ENCODE measurements at regions not wholly inside any gene's neighbourhood (a gene's known extent, or its start where the extent isn't known, plus 50 kb on each side); places are given as distances from the start of the nearest gene placed in this dataset.

- CTCF ChIA-PET = no interaction called here
- no peak for DNase-seq
- Mint-ChIP-seq H3K4me1 (no peaks in the 10 kb centered on the region), H3K27me3 (peaks cover 4% of the 10 kb centered on the region in 2 donors), H3K9me3 (peaks cover 3 to 13% (median 4%) of the 10 kb centered on the region in 5 donors), H3K4me3 (no peak overlapping the region), H3K36me3 (peaks cover 4 to 17% (median 5%) of the 10 kb centered on the region in 3 donors), H3K27ac (no peak overlapping the region)
- no peaks in the 10 kb centered on the region for H3K27me3 ChIP-seq (ENCODE audit: insufficient read depth, low read length, poor library complexity, severe bottlenecking)
- H3K4me1 ChIP-seq (ENCODE audit: insufficient read depth, low read length) = no peaks in the 10 kb centered on the region
- H3K36me3 ChIP-seq (ENCODE audit: insufficient read depth, low read length) = no peaks in the 10 kb centered on the region
- H3K9me3 ChIP-seq (ENCODE audit: low read length) = no peaks in the 10 kb centered on the region
- POLR2A ChIA-PET = no interaction called here
- no peak overlapping the region for H3K27ac ChIP-seq (ENCODE audit: low read depth, low read length)
- no peak overlapping the region for H3K4me3 ChIP-seq (ENCODE audit: low read length)
Measured at GRCh38 chr17:63258785-63259184, 187.3 kb downstream of the CYB561 start.

- Mint-ChIP-seq H3K9me3 (no peaks in the 10 kb centered on the region), H3K4me3 (no peak overlapping the region), H3K4me1 (no peaks in the 10 kb centered on the region), H3K36me3 (peaks cover 0 to 4% (median 2%) of the 10 kb centered on the region in 3 donors), H3K27ac (no peak overlapping the region), H3K27me3 (peaks cover 0 to 3% of the 10 kb centered on the region in 2 donors)
- Histone ChIP-seq H3K4me1 (ENCODE audit: insufficient read depth, low read length) (no peaks in the 10 kb centered on the region), H3K4me3 (ENCODE audit: low read length) (no peak overlapping the region), H3K27ac (ENCODE audit: low read depth, low read length) (no peak overlapping the region), H3K27me3 (ENCODE audit: insufficient read depth, low read length, poor library complexity, severe bottlenecking) (no peaks in the 10 kb centered on the region), H3K9me3 (ENCODE audit: low read length) (no peaks in the 10 kb centered on the region), H3K36me3 (ENCODE audit: insufficient read depth, low read length) (no peaks in the 10 kb centered on the region)
- no peak for DNase-seq
- POLR2A ChIA-PET = no interaction called here
- CTCF ChIA-PET = no interaction called here
Measured at GRCh38 chr17:63262751-63263476, 183.2 kb downstream of the CYB561 start.

GRCh38 chr17:63265526-63265925 lies 180.6 kb downstream of the CYB561 start:
- Histone ChIP-seq H3K27ac (ENCODE audit: low read depth, low read length) (no peak overlapping the region), H3K27me3 (ENCODE audit: insufficient read depth, low read length, poor library complexity, severe bottlenecking) (no peaks in the 10 kb centered on the region), H3K36me3 (ENCODE audit: insufficient read depth, low read length) (no peaks in the 10 kb centered on the region), H3K4me3 (ENCODE audit: low read length) (no peak overlapping the region), H3K4me1 (ENCODE audit: insufficient read depth, low read length) (no peaks in the 10 kb centered on the region), H3K9me3 (ENCODE audit: low read length) (no peaks in the 10 kb centered on the region)
- H3K4me1 Mint-ChIP-seq = no peaks in the 10 kb centered on the region
- no peak overlapping the region for H3K27ac Mint-ChIP-seq
- no peak overlapping the region for H3K4me3 Mint-ChIP-seq
- POLR2A ChIA-PET = no interaction called here
- DNase-seq = no peak
- peaks cover 2 to 16% (median 7%) of the 10 kb centered on the region in 3 donors for H3K36me3 Mint-ChIP-seq
- CTCF ChIA-PET = no interaction called here
- H3K9me3 Mint-ChIP-seq = no peaks in the 10 kb centered on the region
- H3K27me3 Mint-ChIP-seq = peaks cover 0 to 3% of the 10 kb centered on the region in 2 donors

- H3K4me3 Mint-ChIP-seq = no peak overlapping the region
- H3K36me3 Mint-ChIP-seq = peaks cover 10 to 21% (median 12%) of the 10 kb centered on the region in 3 donors
- ChIA-PET CTCF (no interaction called here), POLR2A (no interaction called here)
- H3K9me3 Mint-ChIP-seq = no peaks in the 10 kb centered on the region
- H3K4me1 ChIP-seq (ENCODE audit: insufficient read depth, low read length) = no peaks in the 10 kb centered on the region
- no peak for DNase-seq
- H3K4me3 ChIP-seq (ENCODE audit: low read length) = no peak overlapping the region
- H3K4me1 Mint-ChIP-seq = no peaks in the 10 kb centered on the region
- no peaks in the 10 kb centered on the region for H3K27me3 ChIP-seq (ENCODE audit: insufficient read depth, low read length, poor library complexity, severe bottlenecking)
- no peaks in the 10 kb centered on the region for H3K36me3 ChIP-seq (ENCODE audit: insufficient read depth, low read length)
- no peak overlapping the region for H3K27ac ChIP-seq (ENCODE audit: low read depth, low read length)
- H3K27ac Mint-ChIP-seq = no peak overlapping the region
- peaks cover 0 to 3% of the 10 kb centered on the region in 2 donors for H3K27me3 Mint-ChIP-seq
- no peaks in the 10 kb centered on the region for H3K9me3 ChIP-seq (ENCODE audit: low read length)
Measured at GRCh38 chr17:63267846-63268245, 178.3 kb downstream of the CYB561 start.

- CTCF ChIA-PET = no interaction called here
- H3K4me1 ChIP-seq (ENCODE audit: insufficient read depth, low read length) = no peaks in the 10 kb centered on the region
Measured at GRCh38 chr17:63268827-63269226, 177.3 kb downstream of the CYB561 start.

GRCh38 chr17:63270610-63271009 lies 175.5 kb downstream of the CYB561 start:
- DNase-seq = no peak
- no peaks in the 10 kb centered on the region for H3K9me3 ChIP-seq (ENCODE audit: low read length)

More at GRCh38 chr17:63268827-63269226, 177.3 kb downstream of the CYB561 start:
- Mint-ChIP-seq H3K4me1 (no peaks in the 10 kb centered on the region), H3K27me3 (peaks cover 0 to 3% of the 10 kb centered on the region in 2 donors), H3K4me3 (no peak overlapping the region), H3K27ac (no peak overlapping the region), H3K36me3 (peaks cover 10 to 21% (median 12%) of the 10 kb centered on the region in 3 donors), H3K9me3 (no peaks in the 10 kb centered on the region)
- Histone ChIP-seq H3K27me3 (ENCODE audit: insufficient read depth, low read length, poor library complexity, severe bottlenecking) (no peaks in the 10 kb centered on the region), H3K4me3 (ENCODE audit: low read length) (no peak overlapping the region), H3K9me3 (ENCODE audit: low read length) (no peaks in the 10 kb centered on the region), H3K36me3 (ENCODE audit: insufficient read depth, low read length) (no peaks in the 10 kb centered on the region), H3K27ac (ENCODE audit: low read depth, low read length) (no peak overlapping the region)
- no peak for DNase-seq
- POLR2A ChIA-PET = no interaction called here

GRCh38 chr17:63274146-63274545 lies 172.0 kb downstream of the CYB561 start:
- CTCF ChIA-PET = no interaction called here
- Histone ChIP-seq H3K4me1 (ENCODE audit: insufficient read depth, low read length) (no peaks in the 10 kb centered on the region), H3K4me3 (ENCODE audit: low read length) (no peak overlapping the region), H3K36me3 (ENCODE audit: insufficient read depth, low read length) (no peaks in the 10 kb centered on the region), H3K27ac (ENCODE audit: low read depth, low read length) (no peak overlapping the region), H3K27me3 (ENCODE audit: insufficient read depth, low read length, poor library complexity, severe bottlenecking) (no peaks in the 10 kb centered on the region), H3K9me3 (ENCODE audit: low read length) (no peaks in the 10 kb centered on the region)
- H3K27me3 Mint-ChIP-seq = no peaks in the 10 kb centered on the region
- POLR2A ChIA-PET = no interaction called here
- H3K27ac Mint-ChIP-seq = no peak overlapping the region
- no peaks in the 10 kb centered on the region for H3K4me1 Mint-ChIP-seq
- H3K4me3 Mint-ChIP-seq = no peak overlapping the region
- H3K9me3 Mint-ChIP-seq = no peaks in the 10 kb centered on the region
- H3K36me3 Mint-ChIP-seq = peaks cover 8 to 16% (median 9%) of the 10 kb centered on the region in 3 donors
- no peak for DNase-seq

More at GRCh38 chr17:63270610-63271009, 175.5 kb downstream of the CYB561 start:
- Histone ChIP-seq H3K27ac (ENCODE audit: low read depth, low read length) (no peak overlapping the region), H3K4me1 (ENCODE audit: insufficient read depth, low read length) (no peaks in the 10 kb centered on the region), H3K36me3 (ENCODE audit: insufficient read depth, low read length) (no peaks in the 10 kb centered on the region), H3K4me3 (ENCODE audit: low read length) (no peak overlapping the region), H3K27me3 (ENCODE audit: insufficient read depth, low read length, poor library complexity, severe bottlenecking) (no peaks in the 10 kb centered on the region)
- H3K4me3 Mint-ChIP-seq = no peak overlapping the region
- ChIA-PET CTCF (no interaction called here), POLR2A (no interaction called here)
- no peaks in the 10 kb centered on the region for H3K4me1 Mint-ChIP-seq
- H3K36me3 Mint-ChIP-seq = peaks cover 10 to 21% (median 12%) of the 10 kb centered on the region in 3 donors
- no peaks in the 10 kb centered on the region for H3K9me3 Mint-ChIP-seq
- H3K27me3 Mint-ChIP-seq = no peaks in the 10 kb centered on the region
- H3K27ac Mint-ChIP-seq = no peak overlapping the region

- Histone ChIP-seq H3K4me1 (ENCODE audit: insufficient read depth, low read length) (no peaks in the 10 kb centered on the region), H3K27me3 (ENCODE audit: insufficient read depth, low read length, poor library complexity, severe bottlenecking) (no peaks in the 10 kb centered on the region), H3K9me3 (ENCODE audit: low read length) (no peaks in the 10 kb centered on the region), H3K36me3 (ENCODE audit: insufficient read depth, low read length) (no peaks in the 10 kb centered on the region), H3K4me3 (ENCODE audit: low read length) (no peak overlapping the region), H3K27ac (ENCODE audit: low read depth, low read length) (no peak overlapping the region)
- ChIA-PET POLR2A (no interaction called here), CTCF (no interaction called here)
- H3K36me3 Mint-ChIP-seq = peaks cover 6 to 15% (median 6%) of the 10 kb centered on the region in 3 donors
- DNase-seq = no peak
- H3K27ac Mint-ChIP-seq = no peak overlapping the region
- H3K4me1 Mint-ChIP-seq = no peaks in the 10 kb centered on the region
- no peaks in the 10 kb centered on the region for H3K27me3 Mint-ChIP-seq
- no peaks in the 10 kb centered on the region for H3K9me3 Mint-ChIP-seq
- no peak overlapping the region for H3K4me3 Mint-ChIP-seq
Measured at GRCh38 chr17:63275318-63275970, 170.7 kb downstream of the CYB561 start.

All from CD8-positive, alpha-beta memory T cell (primary cell).